ENCODE measurements at regions not wholly inside any gene's neighbourhood (a gene's known extent, or its start where the extent isn't known, plus 50 kb on each side); places are given as distances from the start of the nearest gene placed in this dataset.
"Not testable (repeated sequence)": the region's sequence is repeated elsewhere in the genome, so short reads cannot be mapped to it uniquely, and the experiment has no call there.

GRCh38 chr5:104903941-104904340 is 1341.4 kb upstream of the NUDT12 start:
- no peak for TF ChIP-seq CTCF (IDR thresholded peaks at IDR 0.05; ENCODE audit: low read depth, low read length, missing control alignments)
- DNase-seq (ENCODE audit: low read depth) = no peak
- H3K4me3 ChIP-seq (ENCODE audit: low read depth, low read length) = no peak overlapping the region

GRCh38 chr5:104891596-104891995 is 1329.0 kb upstream of the NUDT12 start:
- DNase-seq (ENCODE audit: low read depth) = no peak
- no peak overlapping the region for H3K4me3 ChIP-seq (ENCODE audit: low read depth, low read length)
- TF ChIP-seq CTCF (IDR thresholded peaks at IDR 0.05; ENCODE audit: low read depth, low read length, missing control alignments) = no peak

GRCh38 chr5:104890767-104891166 is 1328.2 kb upstream of the NUDT12 start:
- TF ChIP-seq CTCF (IDR thresholded peaks at IDR 0.05; ENCODE audit: low read depth, low read length, missing control alignments) = no peak

GRCh38 chr5:104859437-104859836 is 1296.8 kb upstream of the NUDT12 start:
- no peak overlapping the region for H3K4me3 ChIP-seq (ENCODE audit: low read depth, low read length)
- TF ChIP-seq CTCF (IDR thresholded peaks at IDR 0.05; ENCODE audit: low read depth, low read length, missing control alignments) = no peak
- DNase-seq (ENCODE audit: low read depth) = no peak

More at GRCh38 chr5:104890767-104891166, 1328.2 kb upstream of the NUDT12 start:
- no peak overlapping the region for H3K4me3 ChIP-seq (ENCODE audit: low read depth, low read length)
- DNase-seq (ENCODE audit: low read depth) = no peak

- DNase-seq (ENCODE audit: low read depth); H3K4me3 ChIP-seq (ENCODE audit: low read depth, low read length): not testable (repeated sequence)
Measured at GRCh38 chr5:104852099-104852498, 1289.5 kb upstream of the NUDT12 start.

- no peak overlapping the region for H3K4me3 ChIP-seq (ENCODE audit: low read depth, low read length)
- no peak for DNase-seq (ENCODE audit: low read depth)
- no peak for TF ChIP-seq CTCF (IDR thresholded peaks at IDR 0.05; ENCODE audit: low read depth, low read length, missing control alignments)
Measured at GRCh38 chr5:104845541-104845940, 1283.0 kb upstream of the NUDT12 start.

GRCh38 chr5:104843822-104844221 is 1281.2 kb upstream of the NUDT12 start:
- H3K4me3 ChIP-seq (ENCODE audit: low read depth, low read length) = no peak overlapping the region
- DNase-seq (ENCODE audit: low read depth) = no peak
- no peak for TF ChIP-seq CTCF (IDR thresholded peaks at IDR 0.05; ENCODE audit: low read depth, low read length, missing control alignments)

- no peak for DNase-seq (ENCODE audit: low read depth)
- no peak for TF ChIP-seq CTCF (IDR thresholded peaks at IDR 0.05; ENCODE audit: low read depth, low read length, missing control alignments)
Measured at GRCh38 chr5:104840284-104840683, 1277.7 kb upstream of the NUDT12 start.

GRCh38 chr5:104831515-104831914 is 1268.9 kb upstream of the NUDT12 start:
- not testable (repeated sequence) for DNase-seq (ENCODE audit: low read depth); H3K4me3 ChIP-seq (ENCODE audit: low read depth, low read length)

More at GRCh38 chr5:104840284-104840683, 1277.7 kb upstream of the NUDT12 start:
- H3K4me3 ChIP-seq (ENCODE audit: low read depth, low read length) = no peak overlapping the region

All from GM12864 (cell line).